Brain microvascular endothelial cell (primary cell): ENCODE measurements at regions not wholly inside any gene's neighbourhood (a gene's known extent, or its start where the extent isn't known, plus 50 kb on each side); places are given as distances from the start of the nearest gene placed in this dataset.

Source experiments
- DNase-seq: peaks from one replicate; pipeline ENCODE4 v3.0.0-alpha.2; 2020
- H3K27ac ChIP-seq: fragments of 250-450 bp; sonication (Bioruptor Pico); 2 replicates; pipeline ENCODE4 v1.5.1; 2020; ENCODE audit warnings: mild to moderate bottlenecking, moderate library complexity
- H3K27me3 ChIP-seq: fragments of 250-450 bp; sonication (Bioruptor Pico); replicated peaks from 2 replicates; pipeline ENCODE4 v1.5.1; 2020; ENCODE audit warnings: mild to moderate bottlenecking
- H3K36me3 ChIP-seq: fragments of 250-450 bp; sonication (Bioruptor Pico); replicated peaks from 2 replicates; pipeline ENCODE4 v1.5.1; 2020; ENCODE audit warnings: mild to moderate bottlenecking
- H3K4me3 ChIP-seq: 2 replicates; pipeline ENCODE4 v1.5.1; 2011; ENCODE audit warnings: low read depth, mild to moderate bottlenecking, control low read depth, low read length, moderate library complexity
- in situ Hi-C: cut with HindIII; loops from 2 replicates; pipeline ENCODE4 v1.10.0; 2017; ENCODE audit warnings: low sequenced_read_pairs, low pct_ligation_motif_present
- TF ChIP-seq, protein P1 (sequence below): IDR thresholded peaks from 2 replicates; pipeline ENCODE4 v1.5.1; 2011; ENCODE audit warnings: low read depth, mild to moderate bottlenecking, moderate library complexity, low read length, control low read depth, inconsistent platforms; ENCODE audit errors: missing control alignments

DNA sequence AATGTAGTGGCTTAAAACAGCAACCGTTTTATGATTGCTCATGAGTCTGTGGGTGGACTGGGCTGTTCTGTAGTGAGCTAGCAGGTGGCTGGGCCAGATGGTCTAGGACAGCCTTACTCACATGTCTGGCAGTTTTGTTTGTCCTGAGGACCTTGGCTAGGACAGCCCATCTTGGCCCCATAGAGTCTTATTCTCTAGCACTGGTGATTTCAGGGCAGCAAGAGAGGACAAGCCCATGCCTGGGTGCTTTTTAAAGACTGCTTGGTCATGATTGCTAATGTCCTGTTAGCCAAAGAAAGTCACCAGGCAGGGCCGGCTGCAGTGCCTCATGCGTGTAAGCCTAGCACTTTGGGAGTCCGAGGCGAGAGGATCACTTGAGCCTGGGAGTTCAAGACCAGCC lies 139.8 kb downstream of the KATNIP start:
- no peak for DNase-seq
- Histone ChIP-seq H3K4me3 (no peak overlapping the region), H3K27ac (no peak overlapping the region), H3K36me3 (no peaks in the 10 kb centered on the region), H3K27me3 (no peaks in the 10 kb centered on the region)
- TF ChIP-seq, protein P1, sequence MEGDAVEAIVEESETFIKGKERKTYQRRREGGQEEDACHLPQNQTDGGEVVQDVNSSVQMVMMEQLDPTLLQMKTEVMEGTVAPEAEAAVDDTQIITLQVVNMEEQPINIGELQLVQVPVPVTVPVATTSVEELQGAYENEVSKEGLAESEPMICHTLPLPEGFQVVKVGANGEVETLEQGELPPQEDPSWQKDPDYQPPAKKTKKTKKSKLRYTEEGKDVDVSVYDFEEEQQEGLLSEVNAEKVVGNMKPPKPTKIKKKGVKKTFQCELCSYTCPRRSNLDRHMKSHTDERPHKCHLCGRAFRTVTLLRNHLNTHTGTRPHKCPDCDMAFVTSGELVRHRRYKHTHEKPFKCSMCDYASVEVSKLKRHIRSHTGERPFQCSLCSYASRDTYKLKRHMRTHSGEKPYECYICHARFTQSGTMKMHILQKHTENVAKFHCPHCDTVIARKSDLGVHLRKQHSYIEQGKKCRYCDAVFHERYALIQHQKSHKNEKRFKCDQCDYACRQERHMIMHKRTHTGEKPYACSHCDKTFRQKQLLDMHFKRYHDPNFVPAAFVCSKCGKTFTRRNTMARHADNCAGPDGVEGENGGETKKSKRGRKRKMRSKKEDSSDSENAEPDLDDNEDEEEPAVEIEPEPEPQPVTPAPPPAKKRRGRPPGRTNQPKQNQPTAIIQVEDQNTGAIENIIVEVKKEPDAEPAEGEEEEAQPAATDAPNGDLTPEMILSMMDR, result no peak
- in situ Hi-C loops, result no loop called here

GRCh38 chr16:27690608-27691007 lies 140.7 kb downstream of the KATNIP start:
- no peaks in the 10 kb centered on the region for H3K36me3 ChIP-seq
- in situ Hi-C loops, result no loop called here

DNA sequence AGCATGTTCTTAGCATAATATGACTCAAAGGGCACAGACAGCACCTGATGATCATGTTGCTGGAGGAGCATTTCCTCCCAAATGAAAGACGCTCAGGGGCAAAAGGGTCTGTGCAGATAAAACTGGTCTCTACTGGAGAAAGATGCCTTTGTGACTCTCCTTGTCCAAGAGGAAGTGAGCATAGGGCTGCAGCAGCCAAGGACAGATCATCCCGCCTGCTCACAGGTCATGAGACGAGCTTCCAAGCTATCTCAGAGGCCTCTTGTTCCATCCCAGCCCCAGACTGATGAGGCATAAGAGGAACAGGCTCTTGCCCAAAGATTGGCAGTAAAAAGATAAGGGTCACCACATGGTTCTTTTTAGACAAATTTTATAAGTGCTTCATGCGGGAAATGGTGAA lies 141.8 kb downstream of the KATNIP start:
- DNase-seq, result no peak
- no peak overlapping the region for H3K27ac ChIP-seq

More at GRCh38 chr16:27690608-27691007, 140.7 kb downstream of the KATNIP start:
- Histone ChIP-seq H3K4me3 (no peak overlapping the region), H3K27me3 (no peaks in the 10 kb centered on the region), H3K27ac (no peak overlapping the region)
- TF ChIP-seq, protein P1, result peak; percentile 77
- DNase-seq, result peak; percentile 16

GRCh38 chr16:27692576-27692975 lies 142.6 kb downstream of the KATNIP start:
- H3K4me3 ChIP-seq, result no peak overlapping the region
- in situ Hi-C loops, result no loop called here
- no peak for DNase-seq
- TF ChIP-seq, protein P1, result no peak
- no peaks in the 10 kb centered on the region for H3K27me3 ChIP-seq
- no peaks in the 10 kb centered on the region for H3K36me3 ChIP-seq
- H3K27ac ChIP-seq, result no peak overlapping the region

More for the DNA sequence above, 141.8 kb downstream of the KATNIP start:
- in situ Hi-C loops, result no loop called here
- H3K36me3 ChIP-seq, result no peaks in the 10 kb centered on the region
- no peaks in the 10 kb centered on the region for H3K27me3 ChIP-seq
- H3K4me3 ChIP-seq, result no peak overlapping the region
- TF ChIP-seq, protein P1, result no peak

GRCh38 chr16:27695161-27695560 lies 145.2 kb downstream of the KATNIP start:
- Histone ChIP-seq H3K4me3 (no peak overlapping the region), H3K36me3 (peaks cover 2% of the 10 kb centered on the region), H3K27ac (no peak overlapping the region), H3K27me3 (no peaks in the 10 kb centered on the region)
- TF ChIP-seq, protein P1, result no peak
- in situ Hi-C loops, result no loop called here
- no peak for DNase-seq

GRCh38 chr16:27698266-27698665 lies 148.3 kb downstream of the KATNIP start:
- TF ChIP-seq, protein P1, result peak; percentile 71
- H3K36me3 ChIP-seq, result peaks cover 2% of the 10 kb centered on the region
- H3K4me3 ChIP-seq, result no peak overlapping the region
- no peak overlapping the region for H3K27ac ChIP-seq
- in situ Hi-C loops, result no loop called here
- H3K27me3 ChIP-seq, result no peaks in the 10 kb centered on the region
- DNase-seq, result no peak
